HG02642 (cell line): ENCODE measurements at regions not wholly inside any gene's neighbourhood (a gene's known extent, or its start where the extent isn't known, plus 50 kb on each side); places are given as distances from the start of the nearest gene placed in this dataset.
"Not testable (repeated sequence)": the region's sequence is repeated elsewhere in the genome, so short reads cannot be mapped to it uniquely, and the experiment has no call there.

Experiments
- ATAC-seq: cut with Tn5 transposase; IDR thresholded peaks from one replicate; pipeline ENCODE4 v1.9.1; 2021; ENCODE audit warnings: mild to moderate bottlenecking; ENCODE audit not compliant: unreplicated experiment, poor library complexity

DNA sequence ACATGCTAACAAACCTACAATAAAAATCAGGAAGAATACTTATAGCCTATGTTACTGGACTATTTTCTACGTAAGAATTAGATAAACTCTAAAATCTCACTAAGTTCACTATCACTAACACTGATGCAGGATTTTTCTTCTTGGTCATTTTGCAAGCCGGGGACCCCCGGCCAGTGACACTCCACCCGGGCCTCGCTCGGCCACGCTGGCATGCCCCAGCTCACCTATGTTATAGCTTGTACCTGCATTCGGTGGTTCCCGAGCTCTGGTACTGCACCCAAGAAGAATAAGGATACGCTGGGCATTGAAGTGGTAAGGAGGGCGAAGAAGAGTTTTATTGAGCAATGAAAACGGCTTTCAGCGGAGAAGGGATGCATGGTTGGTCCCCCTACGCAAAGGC is 245.3 kb upstream of the NBEA start:
- no peak for ATAC-seq

DNA sequence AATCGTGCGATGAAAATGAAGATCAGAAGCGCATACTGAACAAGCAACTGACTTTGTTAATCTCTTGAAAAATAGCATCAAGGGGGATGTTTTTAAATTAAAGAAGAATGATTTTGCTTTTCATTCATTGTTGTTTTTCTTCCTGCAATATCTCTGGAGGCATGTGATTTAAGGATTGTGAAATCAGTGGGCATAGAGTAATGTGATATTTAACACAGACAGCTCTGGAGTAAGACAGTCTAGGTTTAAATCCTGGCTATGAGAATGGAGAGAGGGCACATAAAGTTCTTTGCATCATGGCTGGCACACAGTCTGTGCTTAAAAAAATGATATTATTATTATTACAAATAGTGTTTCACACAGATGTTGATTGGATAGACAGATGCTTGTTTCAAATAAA is 243.1 kb upstream of the NBEA start:
- ATAC-seq, result no peak

DNA sequence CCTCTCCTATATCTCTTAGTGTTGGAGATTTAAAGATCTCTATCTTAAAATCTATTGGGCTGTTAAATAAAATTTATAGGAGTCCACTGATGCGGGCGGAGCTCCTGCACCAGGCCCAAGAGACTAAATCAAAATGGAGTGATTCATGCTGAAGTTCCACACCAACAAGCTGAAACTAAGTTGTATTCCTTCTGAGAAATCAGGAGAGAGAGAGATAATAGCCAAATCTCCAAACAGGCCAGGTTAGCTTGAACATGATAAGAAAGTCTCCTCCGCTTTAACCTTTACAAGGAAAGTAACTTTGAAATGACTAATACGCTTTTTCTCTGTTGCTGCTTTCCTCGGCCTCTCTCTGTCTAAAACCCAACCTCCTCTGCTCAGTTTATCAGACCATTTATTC is 241.9 kb upstream of the NBEA start:
- no peak for ATAC-seq

GRCh38 chr13:34701919-34702318 is 240.2 kb upstream of the NBEA start:
- ATAC-seq, result no peak

DNA sequence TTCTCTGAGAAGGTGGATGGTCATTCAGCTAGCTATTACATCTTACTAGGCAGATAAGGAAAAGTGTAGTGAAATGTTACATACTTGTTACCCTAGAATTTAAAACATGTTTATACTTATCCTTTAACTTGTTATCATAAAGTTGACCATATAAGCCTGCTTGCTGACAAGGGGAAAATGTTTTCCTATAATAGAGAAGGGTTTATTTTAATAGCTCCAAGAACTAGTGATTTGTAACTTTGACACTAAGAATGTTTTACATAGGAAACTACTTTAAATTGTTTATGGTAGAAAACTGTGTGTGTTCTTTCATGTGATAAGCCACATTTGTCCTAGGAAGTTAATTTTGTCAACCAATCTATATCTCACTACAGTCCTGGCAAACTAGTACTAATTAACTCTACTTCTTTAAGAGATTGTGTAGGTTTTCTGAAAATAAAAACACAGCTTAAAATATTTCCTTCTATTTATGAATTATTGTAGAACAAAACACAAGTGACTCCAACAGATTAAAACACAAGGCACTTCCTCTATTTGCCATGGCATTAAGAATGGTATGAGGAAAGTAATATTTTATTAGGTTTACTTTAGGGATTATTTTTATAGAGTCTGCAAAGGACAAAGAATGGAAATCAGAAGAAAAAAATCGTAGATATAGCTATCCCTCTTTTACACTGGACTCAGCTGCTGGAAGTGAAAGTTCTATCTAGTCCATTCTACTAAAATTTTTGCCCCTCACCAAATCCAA is 233.3 kb upstream of the NBEA start:
- no peak for ATAC-seq

GRCh38 chr13:34719060-34719875 is 222.8 kb upstream of the NBEA start:
- ATAC-seq, result no peak

DNA sequence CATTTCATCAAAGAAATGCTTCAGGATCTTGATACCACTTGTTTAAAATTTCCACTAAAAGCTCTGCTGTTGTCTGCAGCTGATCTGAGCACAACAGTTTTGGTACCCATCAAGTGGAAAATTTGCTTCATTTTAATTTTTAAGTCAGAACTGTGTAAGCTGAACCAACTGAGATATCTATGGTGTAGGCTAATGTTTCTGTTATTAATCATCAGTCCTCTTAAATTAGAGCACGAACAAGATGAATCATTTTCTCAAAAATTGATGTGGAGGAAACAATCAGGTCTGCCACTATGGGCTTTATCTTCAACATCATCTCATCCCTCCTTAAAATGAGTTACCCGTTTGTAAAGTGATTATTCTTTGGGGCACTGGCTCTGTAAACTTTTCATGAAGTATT is 221.5 kb upstream of the NBEA start:
- no peak for ATAC-seq

DNA sequence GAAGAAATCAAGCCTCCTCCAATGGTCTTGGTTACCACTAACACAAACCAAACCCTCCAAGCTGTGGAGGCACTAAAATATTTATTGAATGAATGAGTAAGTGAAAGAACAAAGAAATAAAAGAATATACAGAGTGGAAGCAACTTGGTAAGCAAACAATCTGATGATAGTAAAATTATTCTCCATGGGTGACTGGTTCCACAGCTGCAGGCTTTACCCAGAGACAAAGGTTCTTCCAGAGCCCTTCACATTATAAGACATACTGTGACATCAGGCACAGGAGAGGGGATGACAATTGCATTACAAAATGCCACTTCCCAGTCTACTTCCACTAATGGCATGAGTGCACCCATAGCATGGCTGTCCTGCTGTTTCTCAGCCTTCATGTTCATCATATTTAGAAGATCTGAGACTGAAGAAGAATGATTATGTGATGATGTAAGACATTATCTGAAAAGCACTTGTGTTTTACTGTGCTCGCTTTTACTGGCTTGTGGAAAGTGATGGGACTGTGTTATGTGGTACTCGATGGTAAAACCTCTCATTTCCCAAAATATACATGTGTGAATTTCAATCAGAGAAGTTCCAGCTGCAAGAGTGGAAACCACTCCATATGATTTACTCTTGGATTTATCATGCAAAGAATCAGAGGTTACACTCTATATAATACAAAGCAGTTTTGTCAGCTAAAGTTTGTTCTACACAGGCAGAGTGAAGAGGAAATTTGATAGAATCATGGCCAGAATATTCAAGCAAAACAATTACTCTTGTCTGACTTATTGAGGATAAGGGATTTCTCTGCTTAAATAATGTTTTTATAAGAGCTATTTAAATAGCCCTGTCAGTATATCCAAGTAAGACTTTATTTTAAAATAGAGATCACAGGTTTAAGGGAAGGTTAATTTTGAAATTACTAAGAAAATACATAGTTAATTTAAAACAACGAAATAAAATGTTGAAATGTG is 220.2 kb upstream of the NBEA start:
- ATAC-seq, result no peak

DNA sequence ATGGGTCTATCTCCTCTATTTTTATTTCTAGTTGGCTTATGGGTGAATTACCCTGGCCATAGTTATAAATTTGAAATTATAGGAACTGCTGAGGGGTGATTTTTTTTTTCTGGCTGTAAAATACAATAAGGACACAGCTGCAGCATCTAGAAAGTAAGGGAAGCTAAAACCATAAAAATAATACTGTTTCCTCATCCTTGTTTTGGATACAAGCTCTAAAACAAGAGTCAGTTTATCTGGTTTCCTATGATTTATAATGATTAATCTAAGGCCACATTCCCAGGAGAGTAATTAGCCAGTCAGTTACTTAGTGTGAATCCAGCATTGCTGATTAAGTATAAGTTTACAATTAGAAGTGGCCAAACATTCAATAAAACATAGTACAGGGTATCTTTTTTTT is 219.1 kb upstream of the NBEA start:
- ATAC-seq, result no peak

DNA sequence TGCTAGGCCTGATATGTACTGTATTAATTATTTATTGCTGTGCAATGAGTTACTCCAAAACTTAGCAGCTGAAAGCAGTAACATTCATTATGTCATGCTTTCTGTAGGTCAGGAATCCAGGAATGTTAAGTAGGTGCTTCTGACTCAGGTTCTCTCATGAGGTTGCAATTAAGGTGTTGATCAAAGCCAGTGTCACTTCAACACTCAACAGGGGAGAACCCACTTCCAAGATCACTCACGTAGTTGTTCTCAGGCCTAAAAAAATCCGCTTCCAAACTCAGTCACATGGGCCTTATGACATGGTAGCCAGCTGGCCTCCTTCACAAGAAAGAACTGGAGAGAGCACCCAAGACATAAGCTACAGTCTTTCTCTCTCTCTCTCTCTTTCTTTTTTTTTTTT is 211.1 kb upstream of the NBEA start:
- ATAC-seq, result no peak

DNA sequence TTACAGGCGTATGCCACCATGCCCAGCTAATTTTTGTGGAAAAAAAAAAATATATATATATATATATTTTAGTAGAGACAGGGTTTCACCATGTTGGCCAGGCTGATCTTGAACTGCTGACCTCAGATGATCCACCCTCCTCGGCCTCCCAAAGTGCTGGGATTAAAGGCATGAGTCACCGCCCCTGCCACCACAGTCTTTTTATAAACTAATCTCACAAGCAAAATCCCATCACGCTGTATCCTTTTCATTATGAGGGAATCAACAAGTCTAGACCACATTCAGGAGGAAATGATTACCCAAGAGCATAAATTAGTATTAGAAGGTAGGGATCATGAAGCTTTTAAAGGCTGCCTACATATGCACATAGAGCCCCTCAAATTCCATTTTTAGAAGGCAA is 210.6 kb upstream of the NBEA start:
- ATAC-seq, result no peak

DNA sequence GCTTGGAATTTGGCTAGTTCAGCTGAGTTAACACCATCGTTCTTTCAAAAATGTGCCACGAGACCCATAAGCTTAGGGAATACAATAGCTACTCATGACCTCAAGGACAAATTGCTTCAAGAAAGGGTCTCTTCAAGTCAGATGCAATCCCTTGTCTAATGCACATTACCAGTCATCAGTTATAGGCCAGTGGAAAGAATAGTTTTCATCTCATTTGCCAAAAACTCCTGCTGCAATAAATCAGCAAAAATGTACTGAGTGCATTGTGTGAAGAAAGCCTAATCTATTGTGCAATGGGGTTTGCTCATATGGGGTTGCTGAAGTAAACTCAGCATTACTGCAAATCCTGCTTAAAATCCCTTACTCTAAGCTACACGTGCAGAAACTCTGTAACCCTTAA is 208.3 kb upstream of the NBEA start:
- ATAC-seq, result no peak

- no peak for ATAC-seq
Observed at GRCh38 chr13:34734932-34735331, 207.1 kb upstream of the NBEA start.

- no peak for ATAC-seq
Observed at GRCh38 chr13:34738254-34738992, 203.6 kb upstream of the NBEA start.

GRCh38 chr13:34747056-34747455 is 195.0 kb upstream of the NBEA start:
- not testable (repeated sequence) for ATAC-seq

GRCh38 chr13:34747507-34747906 is 194.6 kb upstream of the NBEA start:
- ATAC-seq, result no peak

DNA sequence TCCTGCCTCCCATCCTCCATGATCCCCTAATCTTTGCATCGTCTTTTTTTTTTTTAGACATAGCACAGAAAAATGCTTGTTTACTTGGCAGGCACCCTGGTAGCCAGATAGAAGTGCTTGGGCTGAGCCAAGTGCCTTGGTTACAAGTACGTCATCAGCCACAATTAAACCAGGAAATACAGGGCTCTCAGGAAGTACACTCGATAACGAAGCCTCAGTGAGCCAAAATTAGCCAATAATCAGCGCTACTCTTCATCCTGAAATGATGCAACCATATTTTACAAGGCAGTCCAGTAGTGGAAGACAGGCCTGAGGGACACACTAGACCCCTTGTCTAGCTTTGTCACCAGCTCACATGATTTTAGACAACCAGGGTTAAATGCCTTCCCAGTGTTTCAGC is 194.0 kb upstream of the NBEA start:
- no peak for ATAC-seq

DNA sequence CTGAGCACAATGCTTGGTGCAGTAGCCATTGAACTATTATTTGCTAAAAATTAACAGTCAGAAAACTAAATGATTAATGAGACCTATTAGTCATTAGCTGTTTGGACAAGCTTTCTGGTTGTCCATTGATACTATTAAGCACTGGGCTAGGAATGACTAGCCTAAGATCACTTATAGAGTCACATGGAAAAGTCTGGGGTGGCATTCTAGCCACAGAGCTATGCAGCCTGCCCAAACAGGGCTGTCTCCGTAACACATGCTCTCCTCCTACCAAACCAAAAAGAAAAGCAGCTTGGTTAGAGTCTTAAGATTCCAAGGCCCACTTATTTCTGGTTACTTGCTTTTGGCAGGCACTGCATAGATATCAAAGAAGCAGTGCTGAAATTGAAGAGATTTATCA is 193.5 kb upstream of the NBEA start:
- peak; percentile 38 for ATAC-seq

DNA sequence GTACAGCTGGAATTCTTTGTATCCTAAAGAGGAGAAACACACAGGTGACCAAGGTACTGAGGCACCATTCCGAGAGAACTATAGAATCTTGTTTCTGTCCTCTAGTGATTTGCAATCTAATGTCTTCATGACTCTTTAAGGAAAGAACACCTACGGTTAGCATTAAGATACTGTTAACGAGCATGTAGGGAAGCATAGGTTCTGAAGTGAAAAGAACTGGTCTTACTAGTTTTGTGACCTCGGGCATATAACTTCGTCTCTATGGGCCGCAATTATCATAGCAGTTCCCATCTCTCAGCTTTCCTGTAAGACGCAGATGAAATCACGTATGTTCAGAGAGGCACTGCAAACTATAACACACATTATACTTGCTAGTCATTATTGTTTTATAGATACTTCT is 193.0 kb upstream of the NBEA start:
- ATAC-seq, result no peak
